ENCODE measurements at regions not wholly inside any gene's neighbourhood (a gene's known extent, or its start where the extent isn't known, plus 50 kb on each side); places are given as distances from the start of the nearest gene placed in this dataset.

DNA sequence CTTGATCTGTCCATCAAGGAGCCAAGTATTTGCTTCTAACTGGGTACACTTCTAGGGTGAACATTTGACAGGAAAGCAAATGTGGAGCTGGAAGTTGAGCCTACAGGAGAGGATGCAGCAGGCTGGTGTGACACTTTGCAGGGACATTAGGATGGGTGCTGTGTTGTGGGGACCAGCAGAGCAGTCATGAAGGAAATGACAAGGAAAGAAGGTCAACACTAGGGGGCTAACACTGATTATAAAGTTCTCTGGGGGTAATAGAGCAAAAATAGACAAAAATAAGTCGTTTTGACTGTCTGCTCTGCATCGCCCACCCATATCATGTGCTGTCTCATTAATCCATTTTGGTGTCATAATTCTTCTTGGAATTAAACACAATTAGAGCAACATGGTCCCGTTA is 652.4 kb downstream of the STK39 start:
- TF ChIP-seq, protein P1, sequence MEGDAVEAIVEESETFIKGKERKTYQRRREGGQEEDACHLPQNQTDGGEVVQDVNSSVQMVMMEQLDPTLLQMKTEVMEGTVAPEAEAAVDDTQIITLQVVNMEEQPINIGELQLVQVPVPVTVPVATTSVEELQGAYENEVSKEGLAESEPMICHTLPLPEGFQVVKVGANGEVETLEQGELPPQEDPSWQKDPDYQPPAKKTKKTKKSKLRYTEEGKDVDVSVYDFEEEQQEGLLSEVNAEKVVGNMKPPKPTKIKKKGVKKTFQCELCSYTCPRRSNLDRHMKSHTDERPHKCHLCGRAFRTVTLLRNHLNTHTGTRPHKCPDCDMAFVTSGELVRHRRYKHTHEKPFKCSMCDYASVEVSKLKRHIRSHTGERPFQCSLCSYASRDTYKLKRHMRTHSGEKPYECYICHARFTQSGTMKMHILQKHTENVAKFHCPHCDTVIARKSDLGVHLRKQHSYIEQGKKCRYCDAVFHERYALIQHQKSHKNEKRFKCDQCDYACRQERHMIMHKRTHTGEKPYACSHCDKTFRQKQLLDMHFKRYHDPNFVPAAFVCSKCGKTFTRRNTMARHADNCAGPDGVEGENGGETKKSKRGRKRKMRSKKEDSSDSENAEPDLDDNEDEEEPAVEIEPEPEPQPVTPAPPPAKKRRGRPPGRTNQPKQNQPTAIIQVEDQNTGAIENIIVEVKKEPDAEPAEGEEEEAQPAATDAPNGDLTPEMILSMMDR (optimal IDR thresholded peaks at IDR 0.05 in 1 of 3, IDR thresholded peaks at IDR 0.05 in 1 of 3, conservative IDR thresholded peaks at IDR 0.05 in 1 of 3; ENCODE audit: extremely low read depth in 1 of 3, insufficient read depth in 2 of 3, low read length in 3 of 3): no peak
- no peak for TF ChIP-seq EZH2 (IDR thresholded peaks at IDR 0.05; ENCODE audit: low read length)

Data from keratinocyte (primary cell).